HG02759 (cell line): ENCODE measurements at regions not wholly inside any gene's neighbourhood (a gene's known extent, or its start where the extent isn't known, plus 50 kb on each side); places are given as distances from the start of the nearest gene placed in this dataset.
"Not testable (repeated sequence)": the region's sequence is repeated elsewhere in the genome, so short reads cannot be mapped to it uniquely, and the experiment has no call there.

Source experiments
- ATAC-seq: cut with Tn5 transposase; IDR thresholded peaks from one replicate; pipeline ENCODE4 v1.9.1; 2021; ENCODE audit warnings: mild to moderate bottlenecking, moderate library complexity; ENCODE audit not compliant: unreplicated experiment

GRCh38 chr13:54261856-54262255 lies 1233.2 kb downstream of the OLFM4 start:
- ATAC-seq, result no peak

- no peak for ATAC-seq
Observed at GRCh38 chr13:54263868-54264267, 1235.3 kb downstream of the OLFM4 start.

- ATAC-seq, result not testable (repeated sequence)
Observed at GRCh38 chr13:54267253-54267668, 1238.6 kb downstream of the OLFM4 start.

GRCh38 chr13:54268013-54268695 lies 1239.5 kb downstream of the OLFM4 start:
- ATAC-seq, result not testable (repeated sequence)

GRCh38 chr13:54287062-54287764 lies 1258.6 kb downstream of the OLFM4 start:
- ATAC-seq, result no peak

- ATAC-seq, result no peak
Observed at GRCh38 chr13:54301085-54301484, 1272.5 kb downstream of the OLFM4 start.

GRCh38 chr13:54305377-54305776 lies 1276.8 kb downstream of the OLFM4 start:
- no peak for ATAC-seq

- no peak for ATAC-seq
Observed at GRCh38 chr13:54312885-54313284, 1284.3 kb downstream of the OLFM4 start.

GRCh38 chr13:54317722-54318121 lies 1289.1 kb downstream of the OLFM4 start:
- no peak for ATAC-seq

GRCh38 chr13:54337540-54337939 lies 1308.9 kb downstream of the OLFM4 start:
- no peak for ATAC-seq

GRCh38 chr13:54347531-54347930 lies 1318.9 kb downstream of the OLFM4 start:
- no peak for ATAC-seq

- ATAC-seq, result no peak
Observed at GRCh38 chr13:54356209-54356608, 1327.6 kb downstream of the OLFM4 start.

GRCh38 chr13:54356849-54357248 lies 1328.2 kb downstream of the OLFM4 start:
- no peak for ATAC-seq

GRCh38 chr13:54357284-54357933 lies 1328.8 kb downstream of the OLFM4 start:
- ATAC-seq, result no peak

GRCh38 chr13:54361460-54361859 lies 1332.8 kb downstream of the OLFM4 start:
- ATAC-seq, result no peak

- no peak for ATAC-seq
Observed at GRCh38 chr13:54366728-54367127, 1338.1 kb downstream of the OLFM4 start.

GRCh38 chr13:54367639-54368271 lies 1339.1 kb downstream of the OLFM4 start:
- ATAC-seq, result no peak

- no peak for ATAC-seq
Observed at GRCh38 chr13:54368387-54368786, 1339.8 kb downstream of the OLFM4 start.

- ATAC-seq, result no peak
Observed at GRCh38 chr13:54373211-54373610, 1344.6 kb downstream of the OLFM4 start.

GRCh38 chr13:54379461-54379860 lies 1350.8 kb downstream of the OLFM4 start:
- no peak for ATAC-seq

- ATAC-seq, result no peak
Observed at GRCh38 chr13:54383604-54384003, 1355.0 kb downstream of the OLFM4 start.
